ENCODE measurements at regions not wholly inside any gene's neighbourhood (a gene's known extent, or its start where the extent isn't known, plus 50 kb on each side); places are given as distances from the start of the nearest gene placed in this dataset.

DNA sequence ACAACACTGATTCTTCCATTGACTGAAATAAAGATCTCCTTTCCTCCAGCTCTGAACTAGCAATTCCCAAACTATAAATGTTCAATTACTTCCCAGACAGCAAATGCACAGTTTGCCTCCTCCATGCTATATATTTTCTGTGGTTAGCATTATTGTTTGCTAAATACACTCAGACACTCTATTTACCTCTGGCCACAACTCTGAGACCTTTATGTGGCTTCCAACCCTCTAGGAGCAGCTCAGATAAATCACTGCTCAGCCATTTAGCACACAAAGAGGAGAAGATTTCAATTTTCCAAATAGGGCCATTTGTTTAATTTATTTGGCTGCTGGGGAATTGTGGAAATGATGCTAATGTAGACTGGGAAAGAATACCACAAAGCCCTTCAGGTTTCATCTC is 202.0 kb downstream of the SPTSSA start:
- H3K79me2 ChIP-seq (ENCODE audit: control insufficient read depth, insufficient read depth, low read length), result no peaks in the 10 kb centered on the region
- no peak for FAIRE-seq
- ChIA-PET CTCF (interaction anchor here (1.0 kb wide), 1 partner anchor 9 kb away, joined by 3 read pairs; no protein-coding TSS in a partner anchor), POLR2A (no interaction called here)
- H3K4me2 ChIP-seq (ENCODE audit: insufficient read depth, low read length), result no peak overlapping the region
- intact Hi-C loops (cut with micrococcal nuclease), result no loop called here
- no TSS peak for BruUV-seq (replicated peaks)
- no peak overlapping the region for H3K27ac ChIP-seq (ENCODE audit: insufficient read depth, low read depth, low read length)
- no peak overlapping the region for H3K4me3 ChIP-seq (replicated peaks in 1 of 3; ENCODE audit: insufficient read depth in 1 of 3, low read depth in 1 of 3, low read length in 3 of 3)
- dilution Hi-C loops (cut with MboI; ENCODE audit: extremely low pct_ligation_motif_present, low sequenced_read_pairs), result no loop called here
- H4K20me1 ChIP-seq (replicated peaks; ENCODE audit: control insufficient read depth, extremely low read depth, insufficient read depth, low read length), result no peaks in the 10 kb centered on the region
- H3K4me1 ChIP-seq (ENCODE audit: control insufficient read depth, extremely low read depth, insufficient read depth, low read length), result no peaks in the 10 kb centered on the region
- DNase-seq (ENCODE audit: low read depth, low spot score), result no peak
- H3K9me3 ChIP-seq (replicated peaks; ENCODE audit: control insufficient read depth, insufficient read depth, low read length), result no peaks in the 10 kb centered on the region
- no peak overlapping the region for H2AFZ ChIP-seq (ENCODE audit: low read depth, low read length)
- H3K9me1 ChIP-seq (replicated peaks; ENCODE audit: control insufficient read depth, extremely low read depth, insufficient read depth, low read length), result no peaks in the 10 kb centered on the region
- no peak overlapping the region for H3K9ac ChIP-seq (replicated peaks; ENCODE audit: extremely low read depth, insufficient read depth, low read length)
- peaks cover 0 to 2% of the 10 kb centered on the region in 2 experiments for H3K27me3 ChIP-seq (ENCODE audit: control insufficient read depth in 2 of 2, insufficient read depth in 2 of 2, low read length in 2 of 2)
- no peaks in the 10 kb centered on the region for H3K36me3 ChIP-seq (ENCODE audit: control insufficient read depth in 2 of 2, extremely low read depth in 1 of 2, insufficient read depth in 2 of 2, low read length in 2 of 2)
- TF ChIP-seq POLR2A (IDR thresholded peaks at IDR 0.05; ENCODE audit: low read depth, low read length) (no peak), EZH2 (IDR thresholded peaks at IDR 0.05; ENCODE audit: borderline replicate concordance, low read depth, low read length, severe bottlenecking) (no peak), FOS (IDR thresholded peaks at IDR 0.05; ENCODE audit: borderline replicate concordance, insufficient read depth, low read length) (no peak), JUN (IDR thresholded peaks at IDR 0.05; ENCODE audit: borderline replicate concordance, insufficient read depth, insufficient read length, low read depth) (no peak), GATA2 (IDR thresholded peaks at IDR 0.05; ENCODE audit: insufficient read depth, insufficient read length, low read depth, low read length) (no peak), MYC (IDR thresholded peaks at IDR 0.05; ENCODE audit: low read depth, low read length) (no peak), POLR2AphosphoS5 (IDR thresholded peaks at IDR 0.05; ENCODE audit: insufficient read depth, low read depth, low read length) (no peak)
- TF ChIP-seq, protein P1, sequence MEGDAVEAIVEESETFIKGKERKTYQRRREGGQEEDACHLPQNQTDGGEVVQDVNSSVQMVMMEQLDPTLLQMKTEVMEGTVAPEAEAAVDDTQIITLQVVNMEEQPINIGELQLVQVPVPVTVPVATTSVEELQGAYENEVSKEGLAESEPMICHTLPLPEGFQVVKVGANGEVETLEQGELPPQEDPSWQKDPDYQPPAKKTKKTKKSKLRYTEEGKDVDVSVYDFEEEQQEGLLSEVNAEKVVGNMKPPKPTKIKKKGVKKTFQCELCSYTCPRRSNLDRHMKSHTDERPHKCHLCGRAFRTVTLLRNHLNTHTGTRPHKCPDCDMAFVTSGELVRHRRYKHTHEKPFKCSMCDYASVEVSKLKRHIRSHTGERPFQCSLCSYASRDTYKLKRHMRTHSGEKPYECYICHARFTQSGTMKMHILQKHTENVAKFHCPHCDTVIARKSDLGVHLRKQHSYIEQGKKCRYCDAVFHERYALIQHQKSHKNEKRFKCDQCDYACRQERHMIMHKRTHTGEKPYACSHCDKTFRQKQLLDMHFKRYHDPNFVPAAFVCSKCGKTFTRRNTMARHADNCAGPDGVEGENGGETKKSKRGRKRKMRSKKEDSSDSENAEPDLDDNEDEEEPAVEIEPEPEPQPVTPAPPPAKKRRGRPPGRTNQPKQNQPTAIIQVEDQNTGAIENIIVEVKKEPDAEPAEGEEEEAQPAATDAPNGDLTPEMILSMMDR (IDR thresholded peaks at IDR 0.05; ENCODE audit: extremely low read depth in 1 of 2, insufficient read depth in 1 of 2, low read depth in 1 of 2, low read length in 2 of 2), result no peak
- TF ChIP-seq, protein P2, sequence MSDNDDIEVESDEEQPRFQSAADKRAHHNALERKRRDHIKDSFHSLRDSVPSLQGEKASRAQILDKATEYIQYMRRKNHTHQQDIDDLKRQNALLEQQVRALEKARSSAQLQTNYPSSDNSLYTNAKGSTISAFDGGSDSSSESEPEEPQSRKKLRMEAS (IDR thresholded peaks at IDR 0.05; ENCODE audit: insufficient read depth, insufficient read length), result no peak

All from endothelial cell of umbilical vein (primary cell).